Right lobe of liver (tissue), 6 donors: ENCODE measurements at regions not wholly inside any gene's neighbourhood (a gene's known extent, or its start where the extent isn't known, plus 50 kb on each side); places are given as distances from the start of the nearest gene placed in this dataset.

Experiments used
- ATAC-seq, 4 donors: fragments of 200-7000 bp; cut with Tn5 transposase; one replicate each; pipeline ENCODE4 v1.9.1; 2020; ENCODE audit warnings: mild to moderate bottlenecking in 4 of 4, moderate library complexity in 4 of 4
- DNase-seq, 3 donors: peaks; one replicate each; pipeline ENCODE4 v3.0.0-alpha.2; 2020
- H3K27ac ChIP-seq, 3 donors: fragments of 200-600 bp; one replicate each; pipeline ENCODE4 v1.8.0; 2022
- H3K27me3 ChIP-seq, 2 donors: fragments of 200-600 bp; one replicate each; pipeline ENCODE4 v1.8.0; 2022
- H3K36me3 ChIP-seq, 4 donors: fragments of 200-600 bp; sonication (generic) in 1 of 4; one replicate each; pipeline versions ENCODE4 v1.5.1 to v1.8.0; 2017 to 2022; ENCODE audit warnings: control low read depth in 1 of 4
- H3K4me1 ChIP-seq, 4 donors: fragments of 200-600 bp; sonication (generic) in 1 of 4; one replicate each; pipeline versions ENCODE4 v1.5.1 to v1.8.0; 2017 to 2022; ENCODE audit warnings: control low read depth in 1 of 4
- H3K4me3 ChIP-seq, 3 donors: fragments of 200-600 bp; one replicate each; pipeline ENCODE4 v1.8.0; 2022
- H3K9me3 ChIP-seq, 4 donors: fragments of 200-600 bp; sonication (generic) in 1 of 4; one replicate each; pipeline versions ENCODE4 v1.5.1 to v1.8.0; 2017 to 2022; ENCODE audit warnings: control low read depth in 1 of 4
- CTCF ChIP-seq, 4 donors: fragments of 200-600 bp in 3 of 4; fragments of 450-650 bp in 1 of 4; IDR thresholded peaks; one replicate each; pipeline versions ENCODE4 v1.5.1 to v1.8.0; 2016 to 2022; ENCODE audit warnings: antibody characterized with exemption in 4 of 4, mild to moderate bottlenecking in 2 of 4
- POLR2A ChIP-seq: fragments of 450-650 bp; IDR thresholded peaks from one replicate; pipeline ENCODE4 v1.6.1; 2017; ENCODE audit warnings: antibody characterized with exemption, mild to moderate bottlenecking
- WGBS: methylation state at CpG from one replicate; pipeline ENCODE4 v1.1.6; 2018; ENCODE audit warnings: low coverage, low lambda C conversion rate; ENCODE audit not compliant: insufficient coverage; ENCODE audit errors: missing lambda C conversion rate; 5-methylcytosine and 5-hydroxymethylcytosine counted together
- intact Hi-C, 2 donors: fragments of 100-400 bp; cut with DNase I; formaldehyde crosslinking; loops; one replicate each; pipeline versions ENCODE4 v1.11.2 to v1.14.1; 2022
- donor health status: DM: no; HTN: yes; CAD: no.
- donor health status: DM: no; HTN: no; CAD: no.
- donor health status: DM: no; HTN: no; CAD: no.
- donor health status: DM: no; HTN: yes; CAD: no.
- donor health status: DM: no; HTN: yes; CAD: no.

- ATAC-seq (peak in 3 of 4 donors; percentile 23 to 47 (median 46)), DNase-seq (peak in 1 of 3 donors; percentile 53)
- H3K9me3 ChIP-seq, result no peaks in the 10 kb centered on the region
- intact Hi-C loops, result no loop called here
- TF ChIP-seq POLR2A, result no peak
- TF ChIP-seq CTCF (IDR thresholded peaks at IDR 0.05), result no peak
- WGBS, result 38% methylated on average over 3 of the region's 17 CpGs
- no peak overlapping the region for H3K4me3 ChIP-seq
- H3K36me3 ChIP-seq, result no peaks in the 10 kb centered on the region
- H3K27me3 ChIP-seq, result no peaks in the 10 kb centered on the region
- no peak overlapping the region for H3K27ac ChIP-seq
- peaks cover 0 to 6% (median 3%) of the 10 kb centered on the region in 4 donors for H3K4me1 ChIP-seq
Measured at GRCh38 chr2:241941691-241942301, 72.3 kb downstream of the RTP5 start.

GRCh38 chr2:241942416-241943208, 73.1 kb downstream of the RTP5 start:
- TF ChIP-seq CTCF (IDR thresholded peaks at IDR 0.05) (no peak), POLR2A (no peak)
- 85% methylated on average over 12 of the region's 19 CpGs for whole genome bisulfite sequencing
- Histone ChIP-seq H3K36me3 (no peaks in the 10 kb centered on the region), H3K9me3 (no peaks in the 10 kb centered on the region), H3K27me3 (no peaks in the 10 kb centered on the region), H3K4me3 (no peak overlapping the region), H3K4me1 (peaks cover 0 to 6% (median 3%) of the 10 kb centered on the region in 4 donors), H3K27ac (no peak overlapping the region)
- ATAC-seq (no peak), DNase-seq (peak in 1 of 3 donors; percentile 38)
- intact Hi-C loops, result no loop called here

GRCh38 chr2:241943209-241943850, 73.8 kb downstream of the RTP5 start:
- TF ChIP-seq CTCF (IDR thresholded peaks at IDR 0.05) (no peak), POLR2A (no peak)
- WGBS, result 61% methylated on average over 7 of the region's 15 CpGs
- no peaks in the 10 kb centered on the region for H3K9me3 ChIP-seq
- H3K27me3 ChIP-seq, result no peaks in the 10 kb centered on the region
- peaks cover 0 to 6% (median 3%) of the 10 kb centered on the region in 4 donors for H3K4me1 ChIP-seq
- H3K4me3 ChIP-seq, result no peak overlapping the region
- intact Hi-C loops, result no loop called here
- ATAC-seq (peak; percentile 13 to 70 (median 58)), DNase-seq (peak in 1 of 3 donors; percentile 39)
- no peaks in the 10 kb centered on the region for H3K36me3 ChIP-seq
- H3K27ac ChIP-seq, result no peak overlapping the region

GRCh38 chr2:241943961-241944575, 74.5 kb downstream of the RTP5 start:
- H3K36me3 ChIP-seq, result no peaks in the 10 kb centered on the region
- H3K9me3 ChIP-seq, result no peaks in the 10 kb centered on the region
- peaks cover 0 to 6% (median 3%) of the 10 kb centered on the region in 4 donors for H3K4me1 ChIP-seq
- no peak overlapping the region for H3K27ac ChIP-seq
- TF ChIP-seq POLR2A (no peak), CTCF (IDR thresholded peaks at IDR 0.05) (no peak)
- intact Hi-C loops, result no loop called here
- ATAC-seq (no peak), DNase-seq (no peak)
- WGBS, result 90% methylated on average over 14 of the region's 17 CpGs
- H3K4me3 ChIP-seq, result no peak overlapping the region
- H3K27me3 ChIP-seq, result no peaks in the 10 kb centered on the region
